ENCODE measurements at regions not wholly inside any gene's neighbourhood (a gene's known extent, or its start where the extent isn't known, plus 50 kb on each side); places are given as distances from the start of the nearest gene placed in this dataset.

- WGBS (ENCODE audit: extremely low coverage, insufficient coverage, insufficient read length): no CpG with 5 or more reads among the region's 14 CpGs
- no peak overlapping the region for H4K12ac ChIP-seq (ENCODE audit: low read depth, low read length)
- H2BK5ac ChIP-seq (ENCODE audit: low read depth, low read length, poor library complexity): no peak overlapping the region
These were observed 108.6 kb upstream of the TRIM2 start for GRCh38 chr4:153095448-153096204.

GRCh38 chr4:153096344-153096743 is 107.9 kb upstream of the TRIM2 start:
- peaks cover 1% of the 10 kb centered on the region for H3K9me3 ChIP-seq (ENCODE audit: insufficient read depth, low read depth, low read length)
- H3K27me3 ChIP-seq (ENCODE audit: insufficient read depth, low read length): no peaks in the 10 kb centered on the region
- no peak overlapping the region for H2AK5ac ChIP-seq (ENCODE audit: low read length)
- no CpG with 5 or more reads among the region's 3 CpGs for WGBS (ENCODE audit: extremely low coverage, insufficient coverage, insufficient read length)
- no peak overlapping the region for H2BK12ac ChIP-seq (ENCODE audit: low read length)
- no peak overlapping the region for H3K14ac ChIP-seq (ENCODE audit: low read length)
- H2AFZ ChIP-seq (ENCODE audit: insufficient read depth, low read length, poor library complexity): no peak overlapping the region
- no peak overlapping the region for H4K91ac ChIP-seq (ENCODE audit: low read depth, low read length)
- peaks cover 4 to 5% of the 10 kb centered on the region in 2 experiments for H3K4me1 ChIP-seq (ENCODE audit: control insufficient read depth in 1 of 2, insufficient read depth in 2 of 2, low read length in 2 of 2)
- no peak overlapping the region for H3K18ac ChIP-seq (ENCODE audit: low read length)
- H3K9ac ChIP-seq (ENCODE audit: low read length): no peak overlapping the region
- DNase-seq: no peak
- H2BK120ac ChIP-seq (ENCODE audit: insufficient read depth, low read length, poor library complexity): no peak overlapping the region
- H2BK5ac ChIP-seq (ENCODE audit: low read depth, low read length, poor library complexity): no peak overlapping the region
- no peak overlapping the region for H3K27ac ChIP-seq (ENCODE audit: low read depth, low read length)
- no peak overlapping the region for H4K12ac ChIP-seq (ENCODE audit: low read depth, low read length)
- H3K23ac ChIP-seq (ENCODE audit: low read length): no peak overlapping the region
- no peak overlapping the region for H3K4ac ChIP-seq (ENCODE audit: low read depth, low read length)
- no peak overlapping the region for H4K8ac ChIP-seq (ENCODE audit: low read depth, low read length)
- H3K79me2 ChIP-seq (ENCODE audit: control insufficient read depth, insufficient read depth, low read length, poor library complexity): no peaks in the 10 kb centered on the region
- no peak overlapping the region for H3K4me3 ChIP-seq (ENCODE audit: low read depth, low read length)
- no peaks in the 10 kb centered on the region for H3K79me1 ChIP-seq (ENCODE audit: low read length)
- H3K36me3 ChIP-seq (ENCODE audit: control insufficient read depth in 1 of 2, insufficient read depth in 2 of 2, low read length in 2 of 2): no peaks in the 10 kb centered on the region
- H3K4me2 ChIP-seq (ENCODE audit: low read length): no peak overlapping the region

More at GRCh38 chr4:153095448-153096204, 108.6 kb upstream of the TRIM2 start:
- Histone ChIP-seq H3K79me2 (ENCODE audit: control insufficient read depth, insufficient read depth, low read length, poor library complexity) (no peaks in the 10 kb centered on the region), H4K8ac (ENCODE audit: low read depth, low read length) (no peak overlapping the region), H3K79me1 (ENCODE audit: low read length) (no peaks in the 10 kb centered on the region), H2BK12ac (ENCODE audit: low read length) (no peak overlapping the region), H2AK5ac (ENCODE audit: low read length) (no peak overlapping the region), H3K4me1 (ENCODE audit: control insufficient read depth in 1 of 2, insufficient read depth in 2 of 2, low read length in 2 of 2) (peaks cover 4 to 5% of the 10 kb centered on the region in 2 experiments), H3K9ac (ENCODE audit: low read length) (no peak overlapping the region), H3K27me3 (ENCODE audit: insufficient read depth, low read length) (no peaks in the 10 kb centered on the region), H3K18ac (ENCODE audit: low read length) (no peak overlapping the region), H3K4me2 (ENCODE audit: low read length) (no peak overlapping the region), H3K9me3 (ENCODE audit: insufficient read depth, low read depth, low read length) (peaks cover 1% of the 10 kb centered on the region), H2BK120ac (ENCODE audit: insufficient read depth, low read length, poor library complexity) (no peak overlapping the region), H3K23ac (ENCODE audit: low read length) (no peak overlapping the region), H3K4ac (ENCODE audit: low read depth, low read length) (no peak overlapping the region), H3K27ac (ENCODE audit: low read depth, low read length) (no peak overlapping the region), H3K14ac (ENCODE audit: low read length) (no peak overlapping the region), H2AFZ (ENCODE audit: insufficient read depth, low read length, poor library complexity) (no peak overlapping the region), H4K91ac (ENCODE audit: low read depth, low read length) (no peak overlapping the region), H3K36me3 (ENCODE audit: control insufficient read depth in 1 of 2, insufficient read depth in 2 of 2, low read length in 2 of 2) (no peaks in the 10 kb centered on the region), H3K4me3 (ENCODE audit: low read depth, low read length) (no peak overlapping the region)
- peak; percentile 31 to 67 for DNase-seq

- Histone ChIP-seq H2AFZ (ENCODE audit: insufficient read depth, low read length, poor library complexity) (no peak overlapping the region), H3K79me1 (ENCODE audit: low read length) (no peaks in the 10 kb centered on the region), H3K18ac (ENCODE audit: low read length) (no peak overlapping the region), H2BK120ac (ENCODE audit: insufficient read depth, low read length, poor library complexity) (no peak overlapping the region), H3K23ac (ENCODE audit: low read length) (no peak overlapping the region), H3K36me3 (ENCODE audit: control insufficient read depth in 1 of 2, insufficient read depth in 2 of 2, low read length in 2 of 2) (no peaks in the 10 kb centered on the region), H3K9me3 (ENCODE audit: insufficient read depth, low read depth, low read length) (peaks cover 1% of the 10 kb centered on the region), H3K4me1 (ENCODE audit: control insufficient read depth in 1 of 2, insufficient read depth in 2 of 2, low read length in 2 of 2) (peaks cover 4 to 5% of the 10 kb centered on the region in 2 experiments), H3K4ac (ENCODE audit: low read depth, low read length) (no peak overlapping the region), H3K9ac (ENCODE audit: low read length) (no peak overlapping the region), H2AK5ac (ENCODE audit: low read length) (no peak overlapping the region), H3K79me2 (ENCODE audit: control insufficient read depth, insufficient read depth, low read length, poor library complexity) (no peaks in the 10 kb centered on the region), H4K91ac (ENCODE audit: low read depth, low read length) (no peak overlapping the region), H3K27me3 (ENCODE audit: insufficient read depth, low read length) (no peaks in the 10 kb centered on the region), H3K14ac (ENCODE audit: low read length) (no peak overlapping the region), H3K4me3 (ENCODE audit: low read depth, low read length) (no peak overlapping the region), H4K12ac (ENCODE audit: low read depth, low read length) (no peak overlapping the region), H3K27ac (ENCODE audit: low read depth, low read length) (no peak overlapping the region), H2BK5ac (ENCODE audit: low read depth, low read length, poor library complexity) (no peak overlapping the region), H4K8ac (ENCODE audit: low read depth, low read length) (no peak overlapping the region), H3K4me2 (ENCODE audit: low read length) (no peak overlapping the region), H2BK12ac (ENCODE audit: low read length) (no peak overlapping the region)
- DNase-seq: no peak
- WGBS (ENCODE audit: extremely low coverage, insufficient coverage, insufficient read length): no CpG with 5 or more reads among the region's 3 CpGs
These were observed 105.8 kb upstream of the TRIM2 start for GRCh38 chr4:153098427-153098826.

GRCh38 chr4:153099391-153100140 is 104.7 kb upstream of the TRIM2 start:
- Histone ChIP-seq H3K9me3 (ENCODE audit: insufficient read depth, low read depth, low read length) (peaks cover under 1% of the 10 kb centered on the region), H3K9ac (ENCODE audit: low read length) (no peak overlapping the region), H3K27me3 (ENCODE audit: insufficient read depth, low read length) (no peaks in the 10 kb centered on the region), H3K4me1 (ENCODE audit: control insufficient read depth in 1 of 2, insufficient read depth in 2 of 2, low read length in 2 of 2) (peaks cover 4 to 5% of the 10 kb centered on the region in 2 experiments), H3K27ac (ENCODE audit: low read depth, low read length) (no peak overlapping the region), H2AK5ac (ENCODE audit: low read length) (no peak overlapping the region), H3K4ac (ENCODE audit: low read depth, low read length) (no peak overlapping the region), H3K36me3 (ENCODE audit: control insufficient read depth in 1 of 2, insufficient read depth in 2 of 2, low read length in 2 of 2) (no peaks in the 10 kb centered on the region), H4K8ac (ENCODE audit: low read depth, low read length) (no peak overlapping the region), H4K12ac (ENCODE audit: low read depth, low read length) (no peak overlapping the region), H2BK12ac (ENCODE audit: low read length) (peak overlapping the region; percentile 10), H3K18ac (ENCODE audit: low read length) (no peak overlapping the region), H3K79me1 (ENCODE audit: low read length) (no peaks in the 10 kb centered on the region), H2BK120ac (ENCODE audit: insufficient read depth, low read length, poor library complexity) (no peak overlapping the region), H3K23ac (ENCODE audit: low read length) (no peak overlapping the region), H3K79me2 (ENCODE audit: control insufficient read depth, insufficient read depth, low read length, poor library complexity) (no peaks in the 10 kb centered on the region), H2AFZ (ENCODE audit: insufficient read depth, low read length, poor library complexity) (peak overlapping the region; percentile 39), H4K91ac (ENCODE audit: low read depth, low read length) (no peak overlapping the region), H3K4me3 (ENCODE audit: low read depth, low read length) (no peak overlapping the region), H2BK5ac (ENCODE audit: low read depth, low read length, poor library complexity) (no peak overlapping the region), H3K14ac (ENCODE audit: low read length) (no peak overlapping the region), H3K4me2 (ENCODE audit: low read length) (peak overlapping the region; percentile 4)
- peak; percentile 81 to 94 for DNase-seq
- no CpG with 5 or more reads among the region's 3 CpGs for WGBS (ENCODE audit: extremely low coverage, insufficient coverage, insufficient read length)
